ENCODE measurements at regions not wholly inside any gene's neighbourhood (a gene's known extent, or its start where the extent isn't known, plus 50 kb on each side); places are given as distances from the start of the nearest gene placed in this dataset.

DNA sequence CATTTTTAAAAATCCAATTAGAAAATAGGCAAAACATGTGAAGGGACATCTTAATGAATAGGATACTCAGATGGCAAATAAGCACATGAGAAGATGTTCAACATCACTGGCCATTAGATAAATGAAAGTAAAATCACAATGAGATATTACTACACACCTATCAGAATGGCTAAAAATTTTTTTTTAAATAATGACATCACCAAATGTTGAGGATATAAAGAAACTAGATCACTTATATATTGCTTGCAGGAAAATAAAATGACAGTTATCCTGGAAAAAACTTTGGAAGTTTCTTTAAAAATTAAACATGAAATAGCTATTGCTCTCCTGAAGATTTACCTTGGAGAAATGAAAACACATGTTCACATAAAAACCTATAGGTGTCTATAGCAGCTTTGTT lies 127.8 kb downstream of the ALOX5 start:
- TF ChIP-seq SMC3 (conservative IDR thresholded peaks at IDR 0.05; ENCODE audit: poor library complexity) (no peak), POLR2AphosphoS5 (IDR thresholded peaks at IDR 0.05) (no peak), EZH2 (IDR thresholded peaks at IDR 0.05; ENCODE audit: borderline replicate concordance, insufficient read depth, low read length, poor library complexity, severe bottlenecking) (no peak), EP300 (conservative IDR thresholded peaks at IDR 0.05; ENCODE audit: poor library complexity, severe bottlenecking) (no peak)
- TF ChIP-seq, protein P1, sequence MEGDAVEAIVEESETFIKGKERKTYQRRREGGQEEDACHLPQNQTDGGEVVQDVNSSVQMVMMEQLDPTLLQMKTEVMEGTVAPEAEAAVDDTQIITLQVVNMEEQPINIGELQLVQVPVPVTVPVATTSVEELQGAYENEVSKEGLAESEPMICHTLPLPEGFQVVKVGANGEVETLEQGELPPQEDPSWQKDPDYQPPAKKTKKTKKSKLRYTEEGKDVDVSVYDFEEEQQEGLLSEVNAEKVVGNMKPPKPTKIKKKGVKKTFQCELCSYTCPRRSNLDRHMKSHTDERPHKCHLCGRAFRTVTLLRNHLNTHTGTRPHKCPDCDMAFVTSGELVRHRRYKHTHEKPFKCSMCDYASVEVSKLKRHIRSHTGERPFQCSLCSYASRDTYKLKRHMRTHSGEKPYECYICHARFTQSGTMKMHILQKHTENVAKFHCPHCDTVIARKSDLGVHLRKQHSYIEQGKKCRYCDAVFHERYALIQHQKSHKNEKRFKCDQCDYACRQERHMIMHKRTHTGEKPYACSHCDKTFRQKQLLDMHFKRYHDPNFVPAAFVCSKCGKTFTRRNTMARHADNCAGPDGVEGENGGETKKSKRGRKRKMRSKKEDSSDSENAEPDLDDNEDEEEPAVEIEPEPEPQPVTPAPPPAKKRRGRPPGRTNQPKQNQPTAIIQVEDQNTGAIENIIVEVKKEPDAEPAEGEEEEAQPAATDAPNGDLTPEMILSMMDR (IDR thresholded peaks at IDR 0.05; ENCODE audit: poor library complexity, severe bottlenecking): no peak
